Peyer's patch (tissue), 4 donors: ENCODE measurements at regions not wholly inside any gene's neighbourhood (a gene's known extent, or its start where the extent isn't known, plus 50 kb on each side); places are given as distances from the start of the nearest gene placed in this dataset.

Experiments used
- CTCF ChIP-seq, 6 experiments: fragments of 450-650 bp in 4 of 6; fragments of 200-600 bp in 2 of 6; sonication (generic) in 1 of 6; IDR thresholded peaks; one replicate each; pipeline ENCODE4 v1.5.1; 2017 to 2019; ENCODE audit warnings: antibody characterized with exemption in 6 of 6, mild to moderate bottlenecking in 3 of 6, moderate library complexity in 1 of 6
- POLR2A ChIP-seq, 2 donors: fragments of 450-650 bp; IDR thresholded peaks; one replicate each; pipeline ENCODE4 v1.5.1; 2017; ENCODE audit warnings: antibody characterized with exemption in 2 of 2, mild to moderate bottlenecking in 2 of 2, moderate library complexity in 2 of 2

- TF ChIP-seq POLR2A (IDR thresholded peaks at IDR 0.05) (no peak), CTCF (IDR thresholded peaks at IDR 0.05) (no peak)
Observed at GRCh38 chr12:46650688-46651087, 175.1 kb downstream of the SLC38A4 start.
